GM19043 (cell line): ENCODE measurements at regions not wholly inside any gene's neighbourhood (a gene's known extent, or its start where the extent isn't known, plus 50 kb on each side); places are given as distances from the start of the nearest gene placed in this dataset.

Experiments
- ATAC-seq: cut with Tn5 transposase; IDR thresholded peaks from one replicate; pipeline ENCODE4 v1.9.1; 2021; ENCODE audit warnings: low read depth; ENCODE audit not compliant: unreplicated experiment

DNA sequence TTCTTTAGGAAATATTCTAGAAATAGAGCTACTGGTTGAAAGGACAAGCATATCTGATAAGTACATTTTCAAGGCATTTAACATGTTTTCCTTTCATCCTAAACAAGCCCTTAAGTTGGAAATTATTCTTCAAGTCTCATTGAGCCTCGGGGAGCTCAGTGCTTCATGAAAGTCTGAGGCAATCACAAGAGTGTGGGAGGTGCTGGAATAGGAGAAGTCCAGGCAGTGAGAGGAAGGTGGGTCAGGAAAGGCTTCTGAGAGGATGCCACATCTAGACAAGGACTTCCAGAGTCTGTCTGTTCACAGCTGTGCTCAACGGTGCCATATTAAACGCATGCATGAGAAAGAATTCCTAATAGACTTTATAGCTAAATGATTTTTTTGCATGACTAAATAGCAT lies 69.8 kb downstream of the CD83 start:
- ATAC-seq, result no peak

DNA sequence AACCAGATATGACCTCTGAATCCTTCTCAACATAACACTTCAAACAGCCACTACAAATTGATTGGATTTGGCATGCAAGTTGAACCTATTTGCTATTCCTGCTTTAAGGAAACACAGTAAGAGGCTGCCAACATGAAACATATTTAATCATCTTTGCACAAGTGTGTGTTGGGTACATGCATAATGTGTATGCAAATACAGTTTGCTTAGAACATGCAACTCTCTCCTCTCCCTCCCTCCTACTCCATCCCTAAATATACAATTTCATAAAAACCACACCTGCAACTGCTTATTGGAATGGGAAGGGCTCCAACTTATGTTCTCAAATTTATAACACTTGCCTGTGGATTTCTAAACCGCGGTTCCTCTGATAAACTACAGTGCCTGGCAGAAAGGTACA lies 71.5 kb downstream of the CD83 start:
- ATAC-seq, result no peak

DNA sequence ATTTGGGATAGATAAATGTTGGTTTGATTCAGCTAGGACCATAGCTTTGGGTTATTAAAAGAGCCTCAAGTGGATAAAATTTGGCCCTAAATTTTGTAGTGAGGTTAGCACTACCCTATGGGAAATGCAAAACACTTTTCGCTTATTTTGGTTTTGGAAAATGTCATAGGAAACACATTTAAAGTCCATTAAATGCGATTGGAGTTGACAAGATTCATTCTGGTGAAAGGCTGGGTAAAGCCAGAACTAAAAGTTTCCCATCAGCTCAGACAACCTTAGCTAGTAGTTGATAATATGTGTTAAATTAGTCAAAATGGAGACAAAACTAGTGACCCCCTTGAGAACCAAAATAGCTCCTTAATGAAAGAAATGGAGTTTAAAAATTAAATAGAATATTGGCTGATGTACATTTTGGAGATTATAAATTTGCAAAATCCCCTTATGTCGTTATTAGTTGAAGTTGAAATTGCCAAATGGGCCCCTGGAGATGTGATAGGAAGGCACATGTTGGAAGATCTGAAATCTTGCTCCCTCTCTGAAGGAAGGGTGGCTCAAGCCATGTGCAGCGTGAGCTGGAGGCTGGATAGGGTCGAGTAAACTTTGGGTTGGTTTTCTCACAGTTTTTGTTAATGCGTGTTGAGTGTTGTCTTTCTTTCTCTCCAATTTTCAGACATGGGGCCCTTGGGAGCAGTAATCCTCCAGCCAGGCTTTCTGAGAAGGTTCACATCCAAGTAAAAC lies 72.8 kb downstream of the CD83 start:
- ATAC-seq, result no peak

DNA sequence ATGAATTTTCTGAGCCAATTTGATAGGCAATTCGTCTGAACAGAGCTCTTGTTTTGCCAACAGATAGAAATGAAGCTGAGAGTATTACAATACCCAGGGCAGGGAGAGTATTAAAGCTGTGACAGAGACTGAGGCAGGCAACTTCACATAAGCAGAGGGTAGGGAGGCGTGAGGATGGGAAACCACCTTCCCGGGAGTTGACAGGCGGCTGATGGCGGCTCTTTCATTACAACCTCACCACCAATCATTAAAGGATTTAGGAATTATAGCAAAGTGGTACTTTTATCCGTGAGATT lies 73.3 kb downstream of the CD83 start:
- no peak for ATAC-seq

DNA sequence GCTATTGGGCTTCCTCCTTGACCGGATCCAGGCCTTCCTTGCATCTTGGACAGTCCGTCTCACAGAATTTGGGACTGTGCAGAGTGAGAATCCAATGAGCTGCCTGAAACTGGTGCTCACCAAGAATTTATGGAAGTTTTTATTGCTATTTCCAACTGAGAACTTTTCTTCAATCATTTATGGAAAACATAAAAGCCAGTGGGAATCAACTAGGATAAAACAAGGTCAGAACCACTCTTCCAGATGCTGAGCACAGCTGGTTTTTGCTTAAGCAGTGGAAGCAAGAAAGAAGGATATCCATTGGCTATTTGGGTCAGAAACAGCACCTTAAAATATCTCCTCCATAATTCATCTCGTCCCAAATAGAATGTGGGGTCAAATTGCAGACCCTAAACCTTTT lies 74.2 kb downstream of the CD83 start:
- ATAC-seq, result no peak

DNA sequence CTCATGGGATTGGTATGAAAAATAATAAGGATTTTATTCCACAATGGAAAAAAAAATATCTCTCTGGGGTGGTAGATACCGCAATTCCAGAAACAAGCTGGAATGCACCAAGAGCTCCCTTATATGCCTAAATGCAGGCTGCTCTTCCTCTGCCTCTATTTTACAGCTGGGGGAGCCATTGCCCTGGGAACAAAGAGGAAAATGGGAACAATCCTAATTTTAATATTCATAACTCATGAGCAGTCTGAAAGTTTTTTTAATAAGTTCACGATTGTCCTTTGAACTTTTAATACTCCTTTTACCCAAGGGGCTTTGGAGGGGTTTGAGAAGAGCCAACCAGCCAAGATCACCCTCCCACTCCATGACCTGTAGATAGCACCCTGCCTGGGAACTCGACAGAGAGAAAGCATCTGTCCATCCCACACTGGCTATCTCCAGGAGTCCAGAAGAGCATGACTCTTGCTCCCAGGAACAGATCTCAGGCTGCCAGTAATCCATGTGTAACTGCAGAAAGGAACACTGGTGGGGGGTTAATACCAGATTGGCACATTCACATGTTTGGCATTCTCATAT lies 74.7 kb downstream of the CD83 start:
- ATAC-seq, result no peak

DNA sequence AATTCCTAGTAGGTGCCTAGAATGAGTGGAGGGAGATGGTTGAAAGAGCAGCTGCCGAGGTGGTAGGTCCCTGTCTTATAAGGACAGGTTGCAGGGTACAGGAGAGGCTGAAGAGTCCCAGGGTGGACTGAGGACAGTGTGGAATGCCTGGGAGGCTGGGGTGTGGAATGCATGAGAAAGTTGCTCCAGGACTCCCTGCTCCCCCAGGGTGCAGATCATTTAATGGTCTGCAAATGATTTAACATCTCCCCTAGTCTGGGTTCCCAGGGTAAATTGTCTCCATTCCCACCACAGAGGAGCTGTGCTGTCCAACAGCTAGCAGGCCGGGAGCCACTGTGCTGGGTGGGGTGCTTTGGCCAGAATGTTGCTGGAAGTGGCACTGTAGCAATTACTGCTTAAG lies 76.0 kb downstream of the CD83 start:
- ATAC-seq, result no peak

DNA sequence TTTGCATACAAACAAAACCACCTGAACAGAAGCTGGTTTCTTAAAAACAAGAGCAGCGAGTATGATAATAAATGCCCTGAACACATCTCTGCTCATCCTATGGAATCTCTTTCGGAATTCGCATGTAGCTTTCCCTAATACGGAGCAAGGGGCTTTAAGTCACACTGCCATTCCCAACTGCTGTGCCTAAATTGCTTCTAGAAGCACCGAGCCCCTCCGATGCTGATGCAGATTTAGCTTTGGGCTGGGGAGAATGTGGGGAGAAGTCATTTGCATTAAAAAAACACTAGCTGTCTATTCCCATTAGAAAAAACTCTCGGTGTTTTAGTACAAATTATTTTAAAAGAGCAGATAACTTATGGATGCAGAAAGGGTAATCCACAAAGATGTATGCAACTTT lies 76.9 kb downstream of the CD83 start:
- ATAC-seq, result no peak

DNA sequence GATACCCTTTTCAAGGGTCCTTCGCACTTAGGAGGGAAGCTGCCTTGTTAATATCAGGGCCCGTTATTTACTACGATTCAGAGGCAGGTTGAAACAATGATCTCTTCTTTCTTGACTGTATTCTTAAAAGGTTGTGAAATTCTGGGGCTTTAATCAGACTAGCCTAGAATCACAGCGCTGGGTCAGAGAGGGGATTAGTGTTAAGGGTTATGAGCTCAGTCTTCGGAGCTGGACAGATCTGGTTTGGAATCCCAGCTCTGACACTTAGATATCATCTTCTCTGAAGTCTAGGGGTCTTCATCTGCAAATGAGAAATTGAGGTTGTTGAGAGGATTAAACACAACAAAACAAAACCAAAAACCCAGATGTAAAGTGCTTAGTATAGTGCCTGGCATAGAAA lies 77.4 kb downstream of the CD83 start:
- no peak for ATAC-seq

DNA sequence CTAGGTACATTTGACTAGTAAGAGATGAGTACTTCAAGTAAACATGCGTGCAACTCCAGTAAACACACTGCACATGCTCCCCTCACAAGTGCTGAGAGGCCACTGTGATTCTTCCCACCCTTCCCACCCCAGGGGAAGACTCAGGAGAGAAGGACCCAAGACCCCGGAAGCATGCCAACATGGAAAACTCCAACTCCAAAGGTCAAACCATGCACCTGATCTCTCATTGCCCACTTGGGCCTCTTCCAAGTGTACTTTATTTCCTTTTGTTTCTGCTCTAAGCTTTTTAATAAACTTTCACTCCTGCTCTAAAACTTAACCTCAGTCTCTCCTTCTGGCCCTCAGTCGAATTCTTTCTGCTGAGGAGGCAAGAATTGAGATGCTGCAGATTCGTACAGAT lies 78.5 kb downstream of the CD83 start:
- ATAC-seq, result no peak

DNA sequence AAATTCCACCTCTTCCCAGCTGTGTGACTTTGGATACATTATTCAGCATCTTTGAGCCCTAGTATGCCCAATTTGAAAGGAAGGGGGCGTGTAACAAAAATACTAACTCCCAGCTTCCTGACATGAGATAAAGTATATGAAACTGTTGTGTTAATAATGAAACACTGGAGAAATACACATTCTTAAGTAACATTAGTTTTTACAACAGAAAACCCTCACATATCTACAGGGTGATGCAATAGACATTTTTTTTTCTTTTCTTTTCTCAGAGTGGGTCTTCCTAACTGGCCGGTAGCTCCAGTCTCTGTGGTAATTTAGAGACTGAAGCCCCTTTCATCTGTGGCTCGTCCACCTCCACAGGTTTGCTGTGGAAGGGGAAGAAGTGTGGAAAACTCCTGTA lies 79.5 kb downstream of the CD83 start:
- ATAC-seq, result no peak

DNA sequence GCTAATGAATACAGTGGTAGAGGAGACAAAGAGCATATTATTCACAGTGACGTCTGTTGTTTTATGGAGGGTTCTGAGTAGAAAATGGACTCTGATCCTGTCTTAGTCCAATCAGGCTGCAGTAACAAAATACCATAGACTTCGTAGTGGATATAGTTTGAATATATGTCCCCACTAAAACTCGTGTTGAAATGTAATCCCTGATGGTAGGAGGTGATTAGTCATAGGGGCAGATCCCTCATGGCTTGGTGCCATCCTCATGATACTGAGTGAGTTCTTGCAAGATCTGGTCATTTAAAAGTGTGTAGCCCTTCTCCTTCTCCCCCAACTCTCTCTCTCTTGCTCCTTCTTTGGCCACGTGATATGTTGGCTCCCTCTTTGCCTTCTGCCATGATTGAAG lies 82.5 kb downstream of the CD83 start:
- ATAC-seq, result no peak

DNA sequence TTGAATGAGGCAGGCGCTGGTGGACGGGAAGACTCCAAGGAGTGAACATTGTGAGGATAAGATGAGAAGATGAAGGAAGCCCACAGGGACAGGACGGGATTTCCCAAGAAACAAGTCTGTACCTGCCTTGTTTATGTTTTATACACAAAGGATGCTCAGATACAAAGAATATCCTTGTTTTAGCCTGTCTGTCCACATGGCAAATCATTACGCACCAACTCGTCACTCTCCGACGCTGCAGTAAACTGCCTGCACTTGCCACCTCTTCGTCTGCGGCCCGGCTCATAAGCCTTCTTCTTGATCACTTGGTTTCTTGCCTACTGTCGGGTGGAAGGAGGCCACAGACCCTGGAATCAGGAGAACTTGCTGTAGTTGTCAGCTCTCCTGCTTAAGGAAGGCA lies 85.4 kb downstream of the CD83 start:
- ATAC-seq, result no peak

DNA sequence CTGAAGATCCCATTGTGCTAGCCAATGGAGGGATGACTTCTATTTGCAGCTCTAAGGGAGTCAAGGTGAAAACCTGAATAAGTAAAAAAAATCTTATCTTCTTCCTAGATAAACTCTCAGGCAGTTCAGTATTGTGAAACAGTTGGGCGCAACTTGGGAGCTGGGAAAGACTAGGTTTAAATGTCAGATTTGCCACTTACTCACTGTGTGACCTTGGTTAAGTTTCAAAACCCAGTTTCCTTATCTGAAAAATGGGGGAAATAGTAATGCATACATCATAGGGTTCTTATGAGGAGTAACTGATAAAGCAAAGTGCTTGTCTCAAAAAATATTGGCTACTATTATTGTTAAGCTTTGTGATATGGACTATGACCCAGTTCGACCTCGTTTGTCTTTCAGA lies 88.8 kb downstream of the CD83 start:
- ATAC-seq, result no peak

DNA sequence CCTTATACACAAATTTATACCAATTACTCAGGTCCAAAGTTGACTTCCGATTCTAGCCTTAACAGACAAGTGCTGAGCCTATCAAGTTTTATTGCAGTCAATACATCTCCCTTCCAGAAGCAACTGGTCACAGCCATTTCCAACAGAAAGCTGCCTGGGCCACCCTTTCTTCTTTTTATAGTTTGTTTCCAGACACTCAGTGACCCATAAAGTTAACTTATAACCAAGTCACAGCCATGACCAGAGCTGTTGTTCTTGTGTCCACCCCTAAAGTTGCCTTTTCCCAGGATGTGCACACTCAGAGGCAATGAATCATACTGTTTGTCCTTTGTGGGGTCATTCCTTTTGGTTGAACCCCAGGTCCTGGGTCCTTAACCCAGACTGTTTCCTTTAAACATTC lies 89.9 kb downstream of the CD83 start:
- no peak for ATAC-seq

DNA sequence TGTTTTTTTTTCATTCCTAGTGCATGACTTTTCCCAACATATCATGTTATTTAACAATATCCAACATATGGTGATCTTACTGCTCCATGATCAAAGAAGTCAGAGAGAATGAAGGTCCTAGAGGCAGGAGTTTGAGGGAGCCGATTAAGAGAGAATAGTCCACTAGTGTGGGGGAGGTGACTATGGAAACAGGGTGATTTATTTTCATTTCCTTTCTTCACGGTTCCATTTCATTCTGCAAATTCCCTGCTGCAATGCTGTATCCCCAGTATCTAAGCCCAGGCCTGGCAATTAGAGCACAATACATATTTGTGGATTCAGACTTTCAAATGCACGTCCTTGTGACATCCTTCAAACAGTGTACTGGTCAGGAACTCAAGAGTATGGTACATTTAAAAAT lies 91.4 kb downstream of the CD83 start:
- no peak for ATAC-seq

DNA sequence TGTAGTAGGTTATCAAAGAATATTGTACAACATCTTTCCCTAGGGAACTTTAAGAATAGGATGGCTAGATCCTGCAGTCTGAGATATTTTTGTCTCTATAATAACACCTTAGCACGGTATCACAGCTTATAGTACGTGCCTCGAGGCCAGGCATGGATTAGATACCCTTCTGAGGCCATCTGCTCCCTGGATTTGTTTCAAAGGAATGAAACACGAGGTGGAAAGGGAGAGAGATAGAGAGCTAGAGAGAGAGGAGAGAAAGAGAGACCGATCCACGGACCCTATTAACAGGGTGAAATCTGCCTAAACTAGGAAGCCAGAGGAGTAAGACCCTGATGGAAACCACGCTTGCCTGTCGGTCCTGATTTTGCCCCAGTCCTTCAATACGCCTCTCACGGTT lies 92.5 kb downstream of the CD83 start:
- ATAC-seq, result no peak

DNA sequence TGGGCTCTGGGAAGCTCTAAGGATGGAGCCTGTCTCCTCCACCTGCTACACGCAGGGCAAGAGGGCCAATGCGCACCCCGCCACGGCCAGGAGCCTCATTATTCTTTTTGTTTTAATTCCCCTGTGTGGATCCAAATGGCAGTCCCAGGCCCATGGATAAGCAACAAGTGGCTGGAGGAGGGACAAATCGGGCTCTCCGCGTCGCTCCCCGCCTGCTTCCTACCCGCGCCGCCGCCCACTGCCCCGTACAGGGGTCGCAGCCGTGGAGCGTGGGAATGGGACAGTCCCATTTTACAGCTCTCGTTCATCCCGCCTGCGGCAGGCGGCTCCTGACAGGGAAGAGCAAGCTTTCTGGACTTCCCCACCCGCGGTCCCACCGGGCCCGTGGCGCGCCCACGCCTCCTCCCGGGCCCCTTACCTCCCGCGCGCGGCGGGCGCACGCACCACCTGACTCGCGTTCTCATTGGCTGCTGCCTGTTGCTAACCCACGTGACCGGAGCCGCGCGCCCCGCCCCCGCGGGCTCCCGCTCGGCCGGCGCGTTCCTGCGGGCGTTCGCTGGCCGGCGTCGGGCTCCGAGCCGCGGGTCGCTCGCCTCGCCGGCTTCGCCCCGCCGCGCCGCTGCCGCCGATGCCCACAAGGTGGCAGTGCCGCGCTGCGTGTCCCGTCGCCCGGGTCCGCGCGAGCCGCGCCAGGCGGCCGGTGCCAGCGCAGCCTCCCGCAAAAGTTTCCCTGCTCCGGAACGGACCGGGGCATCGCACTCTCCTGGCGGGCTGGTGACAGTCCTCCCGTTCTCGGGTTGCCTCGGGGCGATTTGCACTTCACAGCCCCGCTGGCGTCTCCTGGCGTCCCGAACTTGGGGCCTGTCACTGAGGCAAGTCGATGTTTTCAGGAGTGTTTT lies 93.3 kb downstream of the CD83 start:
- peak; percentile 86 for ATAC-seq

DNA sequence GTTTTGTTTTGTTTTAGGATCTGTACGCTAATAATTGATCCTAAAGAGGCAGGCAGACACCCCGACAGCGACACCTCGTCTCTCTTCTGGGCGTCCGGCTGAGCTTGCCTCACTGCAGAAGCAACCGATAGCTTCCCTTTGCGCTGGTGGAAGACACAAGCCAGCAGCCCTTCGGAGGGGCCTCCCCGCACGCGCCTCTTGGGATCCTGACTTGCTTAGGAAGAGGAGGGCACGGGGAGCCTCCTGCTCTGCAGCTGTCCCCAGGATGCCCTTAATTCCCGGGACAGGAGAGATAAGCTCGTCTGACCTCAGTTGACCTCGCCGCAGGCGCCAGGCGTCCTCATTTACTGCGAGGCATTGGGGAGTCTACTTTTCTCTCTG lies 94.0 kb downstream of the CD83 start:
- peak; percentile 16 for ATAC-seq

DNA sequence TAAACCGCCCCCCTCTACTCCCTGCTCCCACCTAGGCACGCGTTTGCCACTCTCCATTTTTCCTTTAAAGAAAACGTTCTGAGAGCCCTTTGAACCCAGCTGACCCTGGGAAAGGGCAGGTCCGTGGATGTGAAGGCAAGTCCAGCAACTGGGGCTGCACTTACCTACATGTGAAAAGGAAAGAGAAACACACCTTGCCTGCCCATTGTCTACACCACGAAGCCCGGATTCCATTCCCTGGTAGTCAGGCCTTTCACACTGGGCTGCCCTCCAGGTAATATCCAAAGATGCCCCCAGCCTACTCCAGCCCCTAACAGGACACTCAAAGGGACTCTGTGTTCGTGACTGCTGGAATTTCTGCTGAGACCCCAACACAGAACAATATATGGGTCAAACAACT lies 94.4 kb downstream of the CD83 start:
- ATAC-seq, result no peak

DNA sequence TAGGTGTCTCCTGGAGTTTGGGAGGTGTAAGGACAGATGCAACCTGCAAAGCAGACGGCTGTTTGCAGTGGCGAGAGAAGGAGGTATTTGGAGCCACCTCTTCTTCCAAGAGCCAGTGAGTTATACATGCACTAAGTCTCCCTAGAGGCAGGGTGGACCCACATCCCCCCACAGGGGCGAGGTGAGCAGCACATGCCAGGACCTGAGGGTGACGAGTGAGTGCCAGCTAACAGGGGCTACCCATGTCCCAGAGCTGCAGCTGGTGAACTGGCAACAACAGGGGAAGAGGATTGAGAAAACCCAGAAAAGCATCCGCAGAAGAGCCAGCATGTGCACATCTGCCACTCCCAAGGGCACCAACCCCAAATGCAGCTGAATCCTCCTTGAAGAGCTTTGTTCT lies 95.1 kb downstream of the CD83 start:
- no peak for ATAC-seq
